Suprapubic skin (tissue), 4 donors: ENCODE measurements at regions not wholly inside any gene's neighbourhood (a gene's known extent, or its start where the extent isn't known, plus 50 kb on each side); places are given as distances from the start of the nearest gene placed in this dataset.
"Not testable (repeated sequence)": the region's sequence is repeated elsewhere in the genome, so short reads cannot be mapped to it uniquely, and the experiment has no call there.

ENCODE experiments used
- DNase-seq, 2 donors: peaks; one replicate each; pipeline ENCODE4 v3.0.0-alpha.2; 2019; ENCODE audit warnings: low spot score in 2 of 2
- H3K27ac ChIP-seq: fragments of 200-600 bp; sonication (generic); one replicate; pipeline ENCODE4 v1.5.1; 2019
- H3K27me3 ChIP-seq: fragments of 200-600 bp; sonication (generic); one replicate; pipeline ENCODE4 v1.5.1; 2019
- H3K36me3 ChIP-seq: fragments of 200-600 bp; sonication (generic); one replicate; pipeline ENCODE4 v1.5.1; 2019
- H3K4me1 ChIP-seq: fragments of 200-600 bp; sonication (generic); one replicate; pipeline ENCODE4 v1.5.1; 2019
- H3K4me3 ChIP-seq: fragments of 200-600 bp; sonication (generic); one replicate; pipeline ENCODE4 v1.5.1; 2019; ENCODE audit warnings: mild to moderate bottlenecking
- H3K9me3 ChIP-seq: fragments of 200-600 bp; sonication (generic); one replicate; pipeline ENCODE4 v1.5.1; 2019
- CTCF ChIP-seq, 2 donors: fragments of 200-600 bp in 1 of 2; fragments of 450-650 bp in 1 of 2; sonication (generic) in 1 of 2; IDR thresholded peaks; one replicate each; pipeline ENCODE4 v1.5.1; 2016 to 2019; ENCODE audit warnings: antibody characterized with exemption in 2 of 2, mild to moderate bottlenecking in 1 of 2, moderate library complexity in 1 of 2
- EP300 ChIP-seq: sonication (generic); formaldehyde crosslinking; IDR thresholded peaks from one replicate; pipeline ENCODE4 v1.6.1; 2017; ENCODE audit warnings: antibody characterized with exemption
- POLR2A ChIP-seq, 2 donors: fragments of 450-650 bp; IDR thresholded peaks; one replicate each; pipeline ENCODE4 v1.6.1; 2017; ENCODE audit warnings: antibody characterized with exemption in 2 of 2, mild to moderate bottlenecking in 2 of 2, moderate library complexity in 2 of 2
- POLR2AphosphoS5 ChIP-seq, 3 donors: sonication (generic); formaldehyde crosslinking; IDR thresholded peaks; one replicate each; pipeline ENCODE4 v1.6.1; 2017; ENCODE audit warnings: antibody characterized with exemption in 3 of 3
- WGBS: methylation state at CpG from one replicate; pipeline ENCODE4 v1.1.5; 2018; 5-methylcytosine and 5-hydroxymethylcytosine counted together

- TF ChIP-seq EP300 (no peak), POLR2A (IDR thresholded peaks at IDR 0.05) (no peak), CTCF (IDR thresholded peaks at IDR 0.05) (no peak), POLR2AphosphoS5 (IDR thresholded peaks at IDR 0.05) (no peak)
- Histone ChIP-seq H3K36me3 (no peaks in the 10 kb centered on the region), H3K27ac (no peak overlapping the region), H3K4me1 (no peaks in the 10 kb centered on the region), H3K4me3 (no peak overlapping the region), H3K9me3 (peaks cover 3% of the 10 kb centered on the region), H3K27me3 (no peaks in the 10 kb centered on the region)
- no peak for DNase-seq
- WGBS: 66% methylated on average over 1 of the region's 1 CpG
These were observed 154.6 kb upstream of the POT1 start for GRCh38 chr7:125084196-125084595.

- H3K27ac ChIP-seq: no peak overlapping the region
- no peak for DNase-seq
- WGBS: 63% methylated on average over 3 of the region's 3 CpGs
- no peaks in the 10 kb centered on the region for H3K4me1 ChIP-seq
- H3K9me3 ChIP-seq: peaks cover 3% of the 10 kb centered on the region
- no peaks in the 10 kb centered on the region for H3K27me3 ChIP-seq
- H3K36me3 ChIP-seq: no peaks in the 10 kb centered on the region
- no peak overlapping the region for H3K4me3 ChIP-seq
- TF ChIP-seq EP300: no peak
- no peak for TF ChIP-seq POLR2AphosphoS5 (IDR thresholded peaks at IDR 0.05)
These were observed 144.5 kb upstream of the POT1 start for GRCh38 chr7:125074141-125074540.

- no peak for DNase-seq
- Histone ChIP-seq H3K4me1 (no peaks in the 10 kb centered on the region), H3K27ac (no peak overlapping the region), H3K4me3 (no peak overlapping the region), H3K36me3 (no peaks in the 10 kb centered on the region), H3K9me3 (no peaks in the 10 kb centered on the region), H3K27me3 (no peaks in the 10 kb centered on the region)
- WGBS: 87% methylated on average over 1 of the region's 1 CpG
- TF ChIP-seq POLR2A (IDR thresholded peaks at IDR 0.05): no peak
- TF ChIP-seq CTCF (IDR thresholded peaks at IDR 0.05): no peak
- no peak for TF ChIP-seq POLR2AphosphoS5 (IDR thresholded peaks at IDR 0.05)
- no peak for TF ChIP-seq EP300
These were observed 135.9 kb upstream of the POT1 start for GRCh38 chr7:125065546-125065945.

- H3K4me1 ChIP-seq: no peaks in the 10 kb centered on the region
- H3K27ac ChIP-seq: no peak overlapping the region
- no peaks in the 10 kb centered on the region for H3K27me3 ChIP-seq
- DNase-seq: no peak
- no peaks in the 10 kb centered on the region for H3K36me3 ChIP-seq
- no peaks in the 10 kb centered on the region for H3K9me3 ChIP-seq
- WGBS: 90% methylated on average over 1 of the region's 1 CpG
- TF ChIP-seq POLR2A (IDR thresholded peaks at IDR 0.05) (no peak), POLR2AphosphoS5 (IDR thresholded peaks at IDR 0.05) (no peak), CTCF (IDR thresholded peaks at IDR 0.05) (no peak), EP300 (no peak)
- H3K4me3 ChIP-seq: no peak overlapping the region
These were observed 135.4 kb upstream of the POT1 start for GRCh38 chr7:125065001-125065400.

GRCh38 chr7:125061776-125062397 is 132.3 kb upstream of the POT1 start:
- Histone ChIP-seq H3K9me3 (no peaks in the 10 kb centered on the region), H3K27me3 (no peaks in the 10 kb centered on the region), H3K4me3 (no peak overlapping the region), H3K36me3 (no peaks in the 10 kb centered on the region), H3K4me1 (no peaks in the 10 kb centered on the region), H3K27ac (no peak overlapping the region)
- no peak for TF ChIP-seq POLR2AphosphoS5 (IDR thresholded peaks at IDR 0.05)
- no peak for TF ChIP-seq CTCF (IDR thresholded peaks at IDR 0.05)
- TF ChIP-seq POLR2A (IDR thresholded peaks at IDR 0.05): no peak
- WGBS: 39% methylated on average over 2 of the region's 2 CpGs
- DNase-seq: no peak

- H3K4me3 ChIP-seq, H3K27ac ChIP-seq, H3K4me1 ChIP-seq, DNase-seq, H3K9me3 ChIP-seq, H3K36me3 ChIP-seq, H3K27me3 ChIP-seq: not testable (repeated sequence)
- WGBS: 57% methylated on average over 6 of the region's 6 CpGs
These were observed 131.6 kb upstream of the POT1 start for GRCh38 chr7:125061083-125061745.
